NK-92 (cell line): ENCODE measurements at regions not wholly inside any gene's neighbourhood (a gene's known extent, or its start where the extent isn't known, plus 50 kb on each side); places are given as distances from the start of the nearest gene placed in this dataset.

Experiments used
- DNase-seq: peaks from one replicate; lab custom pipeline; 2025; ENCODE audit not compliant: unreplicated experiment; lab: John Stamatoyannopoulos, UW

- no peak for DNase-seq
Measured at GRCh38 chr4:124535003-124535402, 177.5 kb downstream of the ANKRD50 start.

GRCh38 chr4:124536946-124537345 is 175.6 kb downstream of the ANKRD50 start:
- DNase-seq, result no peak

GRCh38 chr4:124537971-124538370 is 174.6 kb downstream of the ANKRD50 start:
- no peak for DNase-seq

- no peak for DNase-seq
Measured at GRCh38 chr4:124540014-124540413, 172.5 kb downstream of the ANKRD50 start.

GRCh38 chr4:124541652-124542420 is 170.7 kb downstream of the ANKRD50 start:
- DNase-seq, result no peak

GRCh38 chr4:124555959-124556358 is 156.6 kb downstream of the ANKRD50 start:
- DNase-seq, result no peak

GRCh38 chr4:124564121-124564520 is 148.4 kb downstream of the ANKRD50 start:
- DNase-seq, result no peak

- no peak for DNase-seq
Measured at GRCh38 chr4:124565371-124565770, 147.2 kb downstream of the ANKRD50 start.

- DNase-seq, result no peak
Measured at GRCh38 chr4:124566030-124566429, 146.5 kb downstream of the ANKRD50 start.

- no peak for DNase-seq
Measured at GRCh38 chr4:124573056-124573455, 139.5 kb downstream of the ANKRD50 start.

GRCh38 chr4:124579896-124580295 is 132.6 kb downstream of the ANKRD50 start:
- no peak for DNase-seq

- no peak for DNase-seq
Measured at GRCh38 chr4:124583797-124584196, 128.7 kb downstream of the ANKRD50 start.

- DNase-seq, result no peak
Measured at GRCh38 chr4:124589786-124590185, 122.7 kb downstream of the ANKRD50 start.

GRCh38 chr4:124590480-124590879 is 122.1 kb downstream of the ANKRD50 start:
- DNase-seq, result no peak

GRCh38 chr4:124591637-124592036 is 120.9 kb downstream of the ANKRD50 start:
- no peak for DNase-seq

- no peak for DNase-seq
Measured at GRCh38 chr4:124593494-124593893, 119.0 kb downstream of the ANKRD50 start.

GRCh38 chr4:124594945-124595344 is 117.6 kb downstream of the ANKRD50 start:
- no peak for DNase-seq

GRCh38 chr4:124596816-124597215 is 115.7 kb downstream of the ANKRD50 start:
- DNase-seq, result no peak

GRCh38 chr4:124610211-124610610 is 102.3 kb downstream of the ANKRD50 start:
- no peak for DNase-seq
